ENCODE measurements at regions not wholly inside any gene's neighbourhood (a gene's known extent, or its start where the extent isn't known, plus 50 kb on each side); places are given as distances from the start of the nearest gene placed in this dataset.
A peak's percentile ranks its signal among the peaks of the same experiment; 100 is the strongest.

GRCh38 chr5:143890487-143890886 is 78.5 kb downstream of the HMHB1 start:
- H3K4me3 Mint-ChIP-seq = no peak overlapping the region
- H3K4me1 Mint-ChIP-seq = no peaks in the 10 kb centered on the region
- H3K9me3 Mint-ChIP-seq = no peaks in the 10 kb centered on the region
- peaks cover 3% of the 10 kb centered on the region for H3K27me3 Mint-ChIP-seq
- ATAC-seq (replicated peaks) = no peak
- no peak overlapping the region for H3K27ac Mint-ChIP-seq
- H3K36me3 Mint-ChIP-seq (ENCODE audit: low read depth) = no peaks in the 10 kb centered on the region

GRCh38 chr5:143892271-143892670 is 80.3 kb downstream of the HMHB1 start:
- H3K27me3 Mint-ChIP-seq = peaks cover 3% of the 10 kb centered on the region
- H3K4me1 Mint-ChIP-seq = no peaks in the 10 kb centered on the region
- no peaks in the 10 kb centered on the region for H3K9me3 Mint-ChIP-seq
- ATAC-seq (replicated peaks) = no peak
- H3K4me3 Mint-ChIP-seq = no peak overlapping the region
- no peak overlapping the region for H3K27ac Mint-ChIP-seq
- H3K36me3 Mint-ChIP-seq (ENCODE audit: low read depth) = no peaks in the 10 kb centered on the region

- no peaks in the 10 kb centered on the region for H3K9me3 Mint-ChIP-seq
- peaks cover 5% of the 10 kb centered on the region for H3K4me1 Mint-ChIP-seq
- H3K4me3 Mint-ChIP-seq = no peak overlapping the region
- H3K27me3 Mint-ChIP-seq = peaks cover 3% of the 10 kb centered on the region
- no peak for ATAC-seq (replicated peaks)
- H3K36me3 Mint-ChIP-seq (ENCODE audit: low read depth) = no peaks in the 10 kb centered on the region
- no peak overlapping the region for H3K27ac Mint-ChIP-seq
Measured at GRCh38 chr5:143892908-143893307, 80.9 kb downstream of the HMHB1 start.

DNA sequence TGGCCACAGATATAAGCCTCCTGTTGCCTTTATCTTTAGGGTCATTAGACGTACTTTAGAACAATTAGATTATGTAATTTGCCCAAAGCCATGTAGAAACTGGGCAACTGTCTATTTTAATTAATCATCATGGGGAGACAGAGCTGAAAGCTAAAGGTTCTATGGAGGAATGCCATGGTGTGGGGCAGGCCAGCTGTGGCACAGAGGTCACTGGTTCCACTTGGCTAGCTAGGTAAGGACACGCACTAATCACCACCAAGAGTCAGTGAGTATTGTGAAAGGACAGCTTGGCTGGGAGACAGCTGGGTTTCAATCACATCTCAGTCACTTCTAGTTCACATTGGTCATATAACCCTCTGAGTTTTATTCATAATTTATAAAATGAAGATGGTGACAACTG is 81.7 kb downstream of the HMHB1 start:
- no peaks in the 10 kb centered on the region for H3K9me3 Mint-ChIP-seq
- ATAC-seq (replicated peaks) = no peak
- H3K4me1 Mint-ChIP-seq = peaks cover 10% of the 10 kb centered on the region
- H3K27me3 Mint-ChIP-seq = peaks cover 3% of the 10 kb centered on the region
- no peaks in the 10 kb centered on the region for H3K36me3 Mint-ChIP-seq (ENCODE audit: low read depth)
- H3K27ac Mint-ChIP-seq = no peak overlapping the region
- no peak overlapping the region for H3K4me3 Mint-ChIP-seq

GRCh38 chr5:143896516-143896915 is 84.6 kb downstream of the HMHB1 start:
- H3K36me3 Mint-ChIP-seq (ENCODE audit: low read depth) = no peaks in the 10 kb centered on the region
- no peak overlapping the region for H3K4me3 Mint-ChIP-seq
- no peak for ATAC-seq (replicated peaks)
- peaks cover 2% of the 10 kb centered on the region for H3K27me3 Mint-ChIP-seq
- peaks cover 10% of the 10 kb centered on the region for H3K4me1 Mint-ChIP-seq
- H3K27ac Mint-ChIP-seq = no peak overlapping the region
- H3K9me3 Mint-ChIP-seq = no peaks in the 10 kb centered on the region

DNA sequence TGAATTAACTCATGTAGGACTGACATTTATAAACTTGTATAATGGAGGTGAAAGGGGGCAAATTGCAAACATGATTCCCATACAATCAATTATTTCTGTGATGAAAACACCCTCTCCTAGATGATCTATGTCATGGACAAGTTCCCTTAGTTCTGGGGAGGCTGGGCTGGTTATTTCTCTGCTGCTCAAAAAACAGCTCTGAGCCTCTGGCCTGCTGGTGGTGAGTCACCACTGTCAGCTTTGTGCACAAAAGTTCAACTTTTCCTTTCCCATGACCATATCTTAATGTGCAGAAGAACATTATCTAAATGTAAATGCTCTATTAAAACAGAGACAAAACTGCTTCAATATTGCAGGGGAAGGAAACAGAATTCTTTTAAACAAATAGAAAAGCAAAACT is 85.0 kb downstream of the HMHB1 start:
- no peak overlapping the region for H3K27ac Mint-ChIP-seq
- H3K36me3 Mint-ChIP-seq (ENCODE audit: low read depth) = no peaks in the 10 kb centered on the region
- H3K9me3 Mint-ChIP-seq = no peaks in the 10 kb centered on the region
- H3K4me3 Mint-ChIP-seq = no peak overlapping the region
- no peaks in the 10 kb centered on the region for H3K27me3 Mint-ChIP-seq
- H3K4me1 Mint-ChIP-seq = peaks cover 10% of the 10 kb centered on the region
- peak; percentile 45 for ATAC-seq (replicated peaks)

DNA sequence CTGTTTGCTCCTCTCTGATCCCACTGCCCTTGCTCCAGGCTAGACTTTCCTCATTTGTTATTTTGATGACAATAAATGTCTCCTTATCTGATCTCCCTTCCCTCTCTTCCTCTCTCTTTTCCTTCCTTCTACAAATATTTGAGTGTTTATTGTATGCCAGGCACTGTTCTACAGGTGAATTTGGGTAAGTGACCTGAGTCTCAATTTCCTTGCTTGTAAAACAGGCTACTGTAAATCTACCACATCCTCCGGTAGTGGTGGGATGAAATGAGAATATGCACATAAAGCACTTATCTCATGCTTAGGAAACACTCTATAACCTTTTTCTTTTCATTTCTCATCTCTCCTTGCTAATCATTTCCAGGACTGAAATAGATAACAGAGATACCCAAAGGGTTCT is 86.4 kb downstream of the HMHB1 start:
- Mint-ChIP-seq H3K36me3 (ENCODE audit: low read depth) (no peaks in the 10 kb centered on the region), H3K4me1 (peaks cover 10% of the 10 kb centered on the region), H3K27ac (peak overlapping the region; percentile 12), H3K4me3 (peak overlapping the region; percentile 7), H3K9me3 (no peaks in the 10 kb centered on the region), H3K27me3 (no peaks in the 10 kb centered on the region)
- peak; percentile 73 for ATAC-seq (replicated peaks)

DNA sequence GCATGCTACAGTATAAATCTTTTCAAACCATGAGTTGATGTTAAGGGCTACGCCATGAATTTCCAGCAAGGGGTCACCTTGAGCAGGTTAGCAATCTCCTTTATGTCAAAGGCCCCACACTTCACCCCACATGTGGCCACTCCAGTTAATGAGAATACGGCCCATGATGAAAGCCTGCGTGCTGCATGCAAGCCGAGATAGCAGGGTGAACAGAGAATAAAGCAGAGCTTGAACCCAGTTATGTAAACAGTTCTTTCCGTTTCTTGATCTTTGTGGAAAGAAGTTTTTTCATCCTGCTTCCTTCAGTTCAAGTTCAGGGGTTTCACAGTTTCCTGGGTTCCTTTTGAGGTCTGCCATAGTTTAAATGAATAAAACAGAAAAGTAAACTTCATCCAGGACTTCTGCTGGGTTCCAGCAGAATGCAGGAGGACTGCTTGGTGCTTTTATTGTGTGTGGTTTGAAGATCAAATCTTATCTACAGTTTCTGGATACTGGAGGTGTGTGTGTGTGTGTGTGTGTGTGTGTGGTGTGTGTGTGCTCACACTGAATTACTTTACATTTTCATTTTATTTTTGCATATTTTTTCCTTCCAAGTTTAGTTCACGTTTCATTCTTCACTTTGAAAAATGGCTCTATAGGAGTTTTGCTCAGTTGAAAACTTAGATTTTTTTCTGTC is 87.1 kb downstream of the HMHB1 start:
- H3K4me1 Mint-ChIP-seq = peaks cover 10% of the 10 kb centered on the region
- no peaks in the 10 kb centered on the region for H3K27me3 Mint-ChIP-seq
- H3K27ac Mint-ChIP-seq = peak overlapping the region; percentile 12
- no peaks in the 10 kb centered on the region for H3K9me3 Mint-ChIP-seq
- peak overlapping the region; percentile 7 for H3K4me3 Mint-ChIP-seq
- ATAC-seq (replicated peaks) = no peak
- H3K36me3 Mint-ChIP-seq (ENCODE audit: low read depth) = no peaks in the 10 kb centered on the region

- Mint-ChIP-seq H3K36me3 (ENCODE audit: low read depth) (no peaks in the 10 kb centered on the region), H3K27me3 (peaks cover 5% of the 10 kb centered on the region), H3K4me1 (no peaks in the 10 kb centered on the region), H3K27ac (no peak overlapping the region), H3K9me3 (no peaks in the 10 kb centered on the region), H3K4me3 (no peak overlapping the region)
- ATAC-seq (replicated peaks) = no peak
Measured at GRCh38 chr5:143908959-143909358, 97.0 kb downstream of the HMHB1 start.

- peak; percentile 59 for ATAC-seq (replicated peaks)
- H3K9me3 Mint-ChIP-seq = no peaks in the 10 kb centered on the region
- H3K4me3 Mint-ChIP-seq = no peak overlapping the region
Measured at GRCh38 chr5:143913008-143913752, 101.2 kb downstream of the HMHB1 start.

DNA sequence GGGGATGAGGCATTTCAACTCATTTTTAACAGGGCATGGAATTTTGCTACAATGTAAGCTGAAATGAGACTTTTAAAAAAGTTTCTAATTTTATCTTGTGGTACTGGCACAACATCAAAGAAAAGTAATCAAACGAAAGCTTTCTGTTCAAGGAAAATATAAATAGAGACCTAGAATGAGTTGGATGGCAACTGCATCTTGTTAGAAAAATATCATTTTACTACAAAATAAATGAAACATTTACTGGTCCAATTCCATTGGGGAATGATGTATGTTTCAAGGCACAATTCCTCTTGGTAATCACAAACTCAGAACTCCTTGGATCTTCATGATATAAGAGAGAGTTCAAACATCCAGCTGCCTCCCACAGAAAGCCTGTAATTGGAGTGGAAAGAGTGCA is 102.8 kb downstream of the HMHB1 start:
- H3K27me3 Mint-ChIP-seq = peaks cover 8% of the 10 kb centered on the region
- H3K27ac Mint-ChIP-seq = no peak overlapping the region
- H3K4me3 Mint-ChIP-seq = no peak overlapping the region
- no peaks in the 10 kb centered on the region for H3K36me3 Mint-ChIP-seq (ENCODE audit: low read depth)
- H3K9me3 Mint-ChIP-seq = no peaks in the 10 kb centered on the region
- no peak for ATAC-seq (replicated peaks)
- no peaks in the 10 kb centered on the region for H3K4me1 Mint-ChIP-seq

More at GRCh38 chr5:143913008-143913752, 101.2 kb downstream of the HMHB1 start:
- Mint-ChIP-seq H3K4me1 (no peaks in the 10 kb centered on the region), H3K27me3 (peaks cover 8% of the 10 kb centered on the region), H3K27ac (no peak overlapping the region), H3K36me3 (ENCODE audit: low read depth) (no peaks in the 10 kb centered on the region)

DNA sequence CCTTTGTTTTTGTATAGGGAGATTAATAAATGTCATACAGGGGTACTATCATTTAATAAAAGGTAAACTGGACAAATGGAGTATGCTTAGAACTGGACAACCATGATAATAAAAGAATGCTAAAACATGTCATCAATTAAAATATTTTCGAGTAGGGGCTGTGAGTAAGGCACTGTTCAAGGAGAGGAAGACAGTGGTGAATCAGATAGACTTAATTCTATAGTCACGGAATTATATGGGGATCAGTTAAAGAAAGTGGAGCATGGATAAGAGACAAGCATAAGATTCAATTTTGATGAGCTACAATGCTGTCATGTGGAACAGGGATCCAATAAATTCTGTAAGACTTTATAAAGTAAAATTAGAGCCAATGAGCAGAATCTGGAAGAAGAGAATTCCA is 104.5 kb downstream of the HMHB1 start:
- Mint-ChIP-seq H3K36me3 (ENCODE audit: low read depth) (no peaks in the 10 kb centered on the region), H3K27ac (no peak overlapping the region), H3K4me3 (no peak overlapping the region), H3K9me3 (no peaks in the 10 kb centered on the region), H3K4me1 (no peaks in the 10 kb centered on the region), H3K27me3 (peaks cover 8% of the 10 kb centered on the region)
- no peak for ATAC-seq (replicated peaks)

DNA sequence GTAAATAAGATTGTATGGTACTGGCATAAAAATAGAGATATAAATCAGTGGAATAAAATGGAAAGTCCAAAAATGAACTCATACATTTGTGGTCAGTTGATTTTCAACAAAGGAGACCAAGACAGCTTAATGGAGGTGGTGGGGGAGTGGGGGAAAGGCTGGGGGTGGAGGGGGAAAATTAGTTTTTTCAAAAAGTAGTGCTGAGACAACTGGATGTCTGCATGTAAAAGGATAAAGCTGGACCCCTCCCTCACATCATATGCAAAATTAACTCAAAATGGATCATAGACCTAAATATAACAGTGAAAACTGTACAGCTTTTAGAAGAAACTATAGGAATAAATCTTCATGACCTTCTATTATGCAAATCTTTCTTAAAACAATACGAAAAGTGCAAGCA is 107.0 kb downstream of the HMHB1 start:
- Mint-ChIP-seq H3K36me3 (ENCODE audit: low read depth) (no peaks in the 10 kb centered on the region), H3K27me3 (peaks cover 3% of the 10 kb centered on the region), H3K9me3 (no peaks in the 10 kb centered on the region), H3K27ac (no peak overlapping the region), H3K4me1 (no peaks in the 10 kb centered on the region), H3K4me3 (no peak overlapping the region)
- ATAC-seq (replicated peaks) = no peak

GRCh38 chr5:143920772-143921171 is 108.8 kb downstream of the HMHB1 start:
- ATAC-seq (replicated peaks) = no peak
- no peaks in the 10 kb centered on the region for H3K9me3 Mint-ChIP-seq

DNA sequence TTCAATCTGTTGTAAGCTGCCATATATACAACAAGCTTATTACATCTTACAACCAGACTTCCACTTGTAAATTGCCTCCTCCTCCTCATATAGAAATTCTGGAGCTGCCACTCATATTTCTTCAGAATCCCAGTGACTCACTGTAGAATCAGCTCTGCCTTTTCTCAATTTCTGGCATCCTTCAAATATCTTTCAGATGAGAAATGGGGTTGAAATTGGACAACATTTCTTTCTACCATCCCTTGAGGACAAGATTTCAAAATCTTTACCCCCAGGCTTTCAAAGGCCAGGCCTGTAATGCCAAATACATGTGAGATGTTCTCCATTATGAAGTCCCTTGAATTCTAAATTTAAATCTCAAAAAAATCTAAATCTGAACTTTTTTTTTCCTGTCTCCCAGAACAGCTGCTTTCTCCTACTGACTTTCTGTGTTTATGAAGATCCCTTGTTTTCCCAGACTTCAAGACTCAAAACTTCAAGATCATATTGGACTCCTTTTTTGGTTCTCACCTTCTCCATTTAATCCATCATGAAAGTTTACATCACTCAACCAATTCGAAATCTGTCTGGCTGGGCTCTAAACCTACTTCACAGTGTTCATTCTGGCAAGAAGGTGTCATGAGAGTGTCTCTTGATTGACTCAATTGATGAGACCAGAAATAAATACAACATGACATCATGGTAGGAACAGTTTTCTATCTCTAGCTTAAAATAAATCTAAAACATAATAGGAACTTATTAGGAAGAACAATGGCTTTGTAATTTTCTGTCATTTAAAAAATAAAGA is 109.8 kb downstream of the HMHB1 start:
- no peaks in the 10 kb centered on the region for H3K27me3 Mint-ChIP-seq
- H3K4me3 Mint-ChIP-seq = no peak overlapping the region
- H3K4me1 Mint-ChIP-seq = no peaks in the 10 kb centered on the region
- H3K9me3 Mint-ChIP-seq = no peaks in the 10 kb centered on the region
- no peak overlapping the region for H3K27ac Mint-ChIP-seq
- no peak for ATAC-seq (replicated peaks)
- H3K36me3 Mint-ChIP-seq (ENCODE audit: low read depth) = no peaks in the 10 kb centered on the region

More at GRCh38 chr5:143920772-143921171, 108.8 kb downstream of the HMHB1 start:
- no peak overlapping the region for H3K27ac Mint-ChIP-seq
- no peaks in the 10 kb centered on the region for H3K27me3 Mint-ChIP-seq
- no peaks in the 10 kb centered on the region for H3K36me3 Mint-ChIP-seq (ENCODE audit: low read depth)
- H3K4me3 Mint-ChIP-seq = no peak overlapping the region
- H3K4me1 Mint-ChIP-seq = no peaks in the 10 kb centered on the region

Measured in activated T-helper 17 cell treated with anti-CD3 and anti-CD28 coated beads, Interleukin-2, amount 50 U/mL, for 72 hours (primary cell).